Neural progenitor cell (in vitro differentiated cells): ENCODE measurements at regions not wholly inside any gene's neighbourhood (a gene's known extent, or its start where the extent isn't known, plus 50 kb on each side); places are given as distances from the start of the nearest gene placed in this dataset.

Experiments
- DNase-seq: peaks from one replicate; pipeline ENCODE4 v3.0.0-alpha.2; 2016; ENCODE audit warnings: low spot score
- H2AFZ ChIP-seq: fragments of 200-600 bp; sonication (generic); replicated peaks from 2 replicates; pipeline ENCODE4 v1.6.1; 2016; ENCODE audit warnings: antibody characterized with exemption
- H3F3A ChIP-seq: fragments of 200-600 bp; sonication (generic); 2 replicates; pipeline ENCODE4 v1.6.1; 2016; ENCODE audit warnings: antibody characterized with exemption, low read depth
- H3K27ac ChIP-seq: fragments of 200-600 bp; sonication (generic); 2 replicates; pipeline ENCODE4 v1.5.1; 2016; ENCODE audit warnings: mild to moderate bottlenecking
- H3K27me3 ChIP-seq: fragments of 200-600 bp; sonication (generic); 2 replicates; pipeline ENCODE4 v1.6.1; 2016; ENCODE audit warnings: mild to moderate bottlenecking, moderate library complexity
- H3K36me3 ChIP-seq: fragments of 200-600 bp; sonication (generic); 2 replicates; pipeline ENCODE4 v1.5.1; 2016
- H3K4me1 ChIP-seq: fragments of 200-600 bp; sonication (generic); 2 replicates; pipeline ENCODE4 v1.6.1; 2016; ENCODE audit warnings: mixed run types
- H3K4me2 ChIP-seq: fragments of 200-600 bp; sonication (generic); 2 replicates; pipeline ENCODE4 v1.6.1; 2016
- H3K4me3 ChIP-seq: fragments of 200-600 bp; sonication (generic); 2 replicates; pipeline ENCODE4 v1.5.1; 2016
- H3K79me2 ChIP-seq: fragments of 200-600 bp; sonication (generic); 2 replicates; pipeline ENCODE4 v1.6.1; 2016; ENCODE audit warnings: low read depth
- H3K9ac ChIP-seq: fragments of 200-600 bp; sonication (generic); 2 replicates; pipeline ENCODE4 v1.6.1; 2016
- H3K9me3 ChIP-seq: fragments of 200-600 bp; sonication (generic); 2 replicates; pipeline ENCODE4 v1.5.1; 2016; ENCODE audit warnings: low read depth
- H4K20me1 ChIP-seq: fragments of 200-600 bp; sonication (generic); 2 replicates; pipeline ENCODE4 v1.6.1; 2016; ENCODE audit warnings: low read depth
- H3K27ac Mint-ChIP-seq: 3 replicates; pipeline ENCODE4 v1.8.0; 2021; ENCODE audit warnings: mixed read lengths
- H3K27me3 Mint-ChIP-seq: 2 replicates; pipeline ENCODE4 v1.8.0; 2022; ENCODE audit warnings: low read depth, mild to moderate bottlenecking, inconsistent platforms, moderate library complexity, mixed read lengths; ENCODE audit not compliant: insufficient read depth
- H3K36me3 Mint-ChIP-seq: 3 replicates; pipeline ENCODE4 v1.8.0; 2021; ENCODE audit warnings: mixed read lengths
- H3K4me1 Mint-ChIP-seq: 3 replicates; pipeline ENCODE4 v1.8.0; 2021; ENCODE audit warnings: mixed read lengths
- H3K4me3 Mint-ChIP-seq: 3 replicates; pipeline ENCODE4 v1.8.0; 2021; ENCODE audit warnings: mild to moderate bottlenecking, moderate library complexity, mixed read lengths
- H3K9me3 Mint-ChIP-seq: 3 replicates; pipeline ENCODE4 v1.8.0; 2020; ENCODE audit warnings: mixed read lengths
- EZH2 ChIP-seq: fragments of 200-600 bp; sonication (generic); IDR thresholded peaks from 2 replicates; pipeline ENCODE4 v1.6.1; 2017; ENCODE audit warnings: antibody characterized with exemption, mild to moderate bottlenecking, moderate library complexity
- EZH2phosphoT487 ChIP-seq: fragments of 200-600 bp; sonication (generic); IDR thresholded peaks from 2 replicates; pipeline ENCODE4 v1.6.1; 2017; ENCODE audit warnings: antibody characterized with exemption
- TF ChIP-seq, protein P1 (sequence below): fragments of 200-600 bp; sonication (generic); IDR thresholded peaks from 2 replicates; pipeline ENCODE4 v1.5.1; 2017; ENCODE audit warnings: antibody characterized with exemption, mild to moderate bottlenecking

- no peak overlapping the region for H3K4me3 ChIP-seq
- no peak overlapping the region for H3K9ac ChIP-seq
- no peaks in the 10 kb centered on the region for H4K20me1 ChIP-seq
- H3K36me3 ChIP-seq = no peaks in the 10 kb centered on the region
- H3K27ac ChIP-seq = no peak overlapping the region
- Mint-ChIP-seq H3K27ac (no peak overlapping the region), H3K9me3 (peaks cover 8% of the 10 kb centered on the region), H3K4me3 (no peak overlapping the region), H3K36me3 (no peaks in the 10 kb centered on the region), H3K4me1 (no peaks in the 10 kb centered on the region), H3K27me3 (no peaks in the 10 kb centered on the region)
- TF ChIP-seq, protein P1, sequence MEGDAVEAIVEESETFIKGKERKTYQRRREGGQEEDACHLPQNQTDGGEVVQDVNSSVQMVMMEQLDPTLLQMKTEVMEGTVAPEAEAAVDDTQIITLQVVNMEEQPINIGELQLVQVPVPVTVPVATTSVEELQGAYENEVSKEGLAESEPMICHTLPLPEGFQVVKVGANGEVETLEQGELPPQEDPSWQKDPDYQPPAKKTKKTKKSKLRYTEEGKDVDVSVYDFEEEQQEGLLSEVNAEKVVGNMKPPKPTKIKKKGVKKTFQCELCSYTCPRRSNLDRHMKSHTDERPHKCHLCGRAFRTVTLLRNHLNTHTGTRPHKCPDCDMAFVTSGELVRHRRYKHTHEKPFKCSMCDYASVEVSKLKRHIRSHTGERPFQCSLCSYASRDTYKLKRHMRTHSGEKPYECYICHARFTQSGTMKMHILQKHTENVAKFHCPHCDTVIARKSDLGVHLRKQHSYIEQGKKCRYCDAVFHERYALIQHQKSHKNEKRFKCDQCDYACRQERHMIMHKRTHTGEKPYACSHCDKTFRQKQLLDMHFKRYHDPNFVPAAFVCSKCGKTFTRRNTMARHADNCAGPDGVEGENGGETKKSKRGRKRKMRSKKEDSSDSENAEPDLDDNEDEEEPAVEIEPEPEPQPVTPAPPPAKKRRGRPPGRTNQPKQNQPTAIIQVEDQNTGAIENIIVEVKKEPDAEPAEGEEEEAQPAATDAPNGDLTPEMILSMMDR = no peak
- no peak for TF ChIP-seq EZH2phosphoT487
- TF ChIP-seq EZH2 = no peak
- no peak overlapping the region for H2AFZ ChIP-seq
- no peaks in the 10 kb centered on the region for H3K9me3 ChIP-seq
- no peaks in the 10 kb centered on the region for H3K79me2 ChIP-seq
- DNase-seq = no peak
- no peaks in the 10 kb centered on the region for H3K27me3 ChIP-seq
- H3K4me1 ChIP-seq = no peaks in the 10 kb centered on the region
- no peak overlapping the region for H3K4me2 ChIP-seq
- H3F3A ChIP-seq = no peaks in the 10 kb centered on the region
Measured at GRCh38 chr6:103396768-103397167, 1463.0 kb downstream of the HACE1 start.

DNA sequence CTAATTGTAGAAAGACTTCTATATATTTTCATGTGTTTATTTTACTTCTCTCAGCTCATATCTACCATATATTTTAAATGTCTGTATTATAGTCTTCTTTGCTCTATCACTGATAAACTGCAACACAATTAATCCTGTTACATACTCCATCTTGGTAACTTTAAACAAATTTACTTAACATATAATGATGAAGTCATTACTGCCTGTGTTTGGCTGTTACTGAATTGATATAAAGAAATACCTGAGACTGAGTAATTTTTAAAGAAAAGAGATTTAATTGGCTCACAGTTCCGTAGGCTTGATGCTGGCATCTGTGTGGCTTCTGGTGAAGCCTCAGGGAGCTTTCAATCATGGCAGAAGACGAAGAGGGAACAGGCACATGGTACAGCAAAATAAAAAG, 1480.4 kb downstream of the HACE1 start:
- no peaks in the 10 kb centered on the region for H3K4me1 Mint-ChIP-seq
- TF ChIP-seq EZH2phosphoT487 (no peak), EZH2 (no peak)
- TF ChIP-seq, protein P1 = no peak
- Histone ChIP-seq H3K36me3 (no peaks in the 10 kb centered on the region), H3K9me3 (no peaks in the 10 kb centered on the region), H3K4me1 (no peaks in the 10 kb centered on the region), H3K27ac (no peak overlapping the region), H3K9ac (no peak overlapping the region), H4K20me1 (no peaks in the 10 kb centered on the region), H2AFZ (no peak overlapping the region), H3K4me2 (no peak overlapping the region), H3F3A (no peaks in the 10 kb centered on the region), H3K4me3 (no peak overlapping the region), H3K79me2 (no peaks in the 10 kb centered on the region), H3K27me3 (no peaks in the 10 kb centered on the region)
- peaks cover 5% of the 10 kb centered on the region for H3K9me3 Mint-ChIP-seq
- no peak for DNase-seq
- no peaks in the 10 kb centered on the region for H3K27me3 Mint-ChIP-seq
- H3K36me3 Mint-ChIP-seq = no peaks in the 10 kb centered on the region
- H3K4me3 Mint-ChIP-seq = no peak overlapping the region
- no peak overlapping the region for H3K27ac Mint-ChIP-seq

DNA sequence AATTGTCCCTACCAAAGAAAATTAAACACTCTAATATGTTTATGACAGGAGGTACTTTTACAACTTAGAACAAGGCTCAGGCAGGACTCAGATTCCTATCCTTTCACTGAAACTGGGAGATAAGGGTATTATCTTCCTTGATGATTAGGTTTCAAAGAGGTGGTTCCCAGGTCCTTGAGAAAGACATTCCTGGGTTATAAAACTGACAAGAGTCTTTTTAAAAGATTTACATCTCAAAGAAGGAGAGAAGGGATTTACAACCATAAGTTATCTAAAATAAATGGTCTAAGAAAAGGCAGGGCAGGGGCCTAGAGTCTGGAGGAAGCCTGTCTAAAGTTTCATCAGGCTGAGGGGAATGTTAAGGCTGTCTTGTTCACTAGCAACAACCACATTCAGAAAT, 1492.5 kb downstream of the HACE1 start:
- Mint-ChIP-seq H3K27ac (no peak overlapping the region), H3K4me1 (peaks cover 8% of the 10 kb centered on the region), H3K36me3 (no peaks in the 10 kb centered on the region), H3K4me3 (no peak overlapping the region), H3K27me3 (peaks cover 6% of the 10 kb centered on the region), H3K9me3 (no peaks in the 10 kb centered on the region)
- H3K9me3 ChIP-seq = no peaks in the 10 kb centered on the region
- H3K4me3 ChIP-seq = no peak overlapping the region
- no peaks in the 10 kb centered on the region for H3F3A ChIP-seq
- H3K79me2 ChIP-seq = no peaks in the 10 kb centered on the region
- H4K20me1 ChIP-seq = no peaks in the 10 kb centered on the region
- peaks cover 9% of the 10 kb centered on the region for H3K4me1 ChIP-seq
- H3K9ac ChIP-seq = no peak overlapping the region
- peak overlapping the region; percentile 79 for H2AFZ ChIP-seq
- no peaks in the 10 kb centered on the region for H3K27me3 ChIP-seq
- peak overlapping the region; percentile 56 for H3K27ac ChIP-seq
- H3K4me2 ChIP-seq = peak overlapping the region; percentile 1
- no peaks in the 10 kb centered on the region for H3K36me3 ChIP-seq
- DNase-seq = peak; percentile 9
- TF ChIP-seq EZH2phosphoT487 = no peak
- TF ChIP-seq EZH2 = no peak
- TF ChIP-seq, protein P1 = no peak

- Histone ChIP-seq H3K27ac (no peak overlapping the region), H3K79me2 (no peaks in the 10 kb centered on the region), H3F3A (no peaks in the 10 kb centered on the region), H3K27me3 (no peaks in the 10 kb centered on the region), H3K4me3 (no peak overlapping the region), H3K9ac (no peak overlapping the region), H3K4me2 (no peak overlapping the region), H3K9me3 (no peaks in the 10 kb centered on the region), H3K36me3 (no peaks in the 10 kb centered on the region), H4K20me1 (no peaks in the 10 kb centered on the region), H3K4me1 (no peaks in the 10 kb centered on the region), H2AFZ (no peak overlapping the region)
- H3K4me3 Mint-ChIP-seq = no peak overlapping the region
- H3K27me3 Mint-ChIP-seq = no peaks in the 10 kb centered on the region
- H3K36me3 Mint-ChIP-seq = no peaks in the 10 kb centered on the region
- DNase-seq = no peak
- H3K9me3 Mint-ChIP-seq = no peaks in the 10 kb centered on the region
- H3K27ac Mint-ChIP-seq = no peak overlapping the region
- H3K4me1 Mint-ChIP-seq = no peaks in the 10 kb centered on the region
- TF ChIP-seq EZH2phosphoT487 (no peak), EZH2 (no peak)
- TF ChIP-seq, protein P1 = no peak
Measured at GRCh38 chr6:103356531-103356930, 1503.2 kb downstream of the HACE1 start.
